GM21529 (cell line): ENCODE measurements at regions not wholly inside any gene's neighbourhood (a gene's known extent, or its start where the extent isn't known, plus 50 kb on each side); places are given as distances from the start of the nearest gene placed in this dataset.

Source experiments
- ATAC-seq: cut with Tn5 transposase; IDR thresholded peaks from one replicate; pipeline ENCODE4 v1.9.1; 2021; ENCODE audit not compliant: unreplicated experiment

DNA sequence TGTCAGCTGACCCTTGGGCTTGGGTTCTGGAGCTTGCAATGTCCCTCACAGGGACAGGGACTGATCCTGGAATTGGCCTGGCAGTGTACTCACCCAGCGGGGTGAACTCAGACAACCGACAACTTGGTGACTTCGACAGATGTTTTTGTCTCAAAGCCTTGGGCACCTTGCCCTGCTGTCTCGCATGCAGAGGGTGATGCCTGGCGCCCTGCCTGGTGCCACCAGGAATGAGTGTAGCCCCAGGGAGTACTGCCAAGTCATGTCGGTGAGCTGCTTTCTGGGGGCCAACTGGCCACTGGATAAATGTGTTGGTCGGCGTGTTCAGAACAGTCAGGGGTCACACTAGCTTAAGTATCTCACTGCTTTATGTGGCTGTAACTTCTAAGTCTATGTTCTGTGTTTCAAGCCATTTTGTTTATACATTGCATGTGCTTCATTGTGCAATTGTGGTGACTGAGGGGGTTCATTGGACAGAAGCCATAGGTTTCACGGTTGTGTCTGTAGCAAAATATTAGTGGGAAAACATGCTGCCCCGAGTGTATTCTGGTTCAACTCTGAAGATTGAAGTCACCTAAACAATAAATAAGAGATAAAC lies 96.3 kb upstream of the TNFSF11 start:
- ATAC-seq: no peak

DNA sequence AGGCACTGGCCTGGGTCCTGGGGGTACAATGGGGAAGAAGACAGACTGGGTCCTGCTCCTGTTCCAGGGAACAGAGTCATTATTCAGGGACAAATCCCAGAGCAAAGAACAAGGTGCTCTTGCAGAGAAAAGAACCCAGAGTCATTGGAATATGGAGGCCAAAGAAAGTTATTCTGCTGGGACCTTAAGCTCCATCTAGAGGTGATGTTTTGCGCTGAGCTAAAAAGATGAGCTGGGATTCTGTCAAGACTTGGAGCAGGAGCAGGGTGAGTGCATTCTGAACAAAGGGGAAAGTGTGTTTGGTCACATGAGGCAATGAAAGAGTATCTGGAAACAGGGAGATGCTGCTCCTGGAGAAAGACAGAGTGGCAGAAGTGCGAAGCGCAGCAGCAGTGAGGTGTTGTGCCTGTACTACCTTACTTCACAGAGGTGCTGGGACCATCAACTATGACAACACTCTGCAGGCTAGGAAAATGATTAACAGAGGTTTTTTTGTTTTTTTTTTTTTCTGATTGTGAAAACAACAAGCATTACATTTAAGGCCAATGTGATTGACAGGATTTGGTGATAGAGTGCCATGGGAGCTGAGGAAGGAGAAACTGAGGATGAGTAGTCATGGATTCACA lies 95.3 kb upstream of the TNFSF11 start:
- ATAC-seq: no peak

DNA sequence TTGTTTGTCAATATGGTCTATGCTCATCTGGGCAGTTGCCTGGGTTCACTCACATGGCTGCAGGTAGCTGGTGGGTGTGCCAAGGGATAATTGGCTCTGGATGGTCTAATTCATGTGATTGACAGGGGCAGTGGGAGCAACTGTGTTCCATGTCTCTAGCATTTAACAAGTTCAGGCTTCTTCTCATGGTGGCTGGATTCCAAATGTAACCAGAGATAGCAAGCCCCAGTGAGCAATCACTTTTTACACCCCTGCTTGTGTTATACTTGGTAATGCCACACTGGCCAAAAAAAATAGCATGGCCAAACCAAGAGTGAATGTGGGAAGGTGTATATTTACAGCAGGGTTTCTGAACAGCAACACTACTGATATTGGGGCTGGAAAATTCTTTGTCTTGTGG lies 89.6 kb upstream of the TNFSF11 start:
- ATAC-seq: no peak

DNA sequence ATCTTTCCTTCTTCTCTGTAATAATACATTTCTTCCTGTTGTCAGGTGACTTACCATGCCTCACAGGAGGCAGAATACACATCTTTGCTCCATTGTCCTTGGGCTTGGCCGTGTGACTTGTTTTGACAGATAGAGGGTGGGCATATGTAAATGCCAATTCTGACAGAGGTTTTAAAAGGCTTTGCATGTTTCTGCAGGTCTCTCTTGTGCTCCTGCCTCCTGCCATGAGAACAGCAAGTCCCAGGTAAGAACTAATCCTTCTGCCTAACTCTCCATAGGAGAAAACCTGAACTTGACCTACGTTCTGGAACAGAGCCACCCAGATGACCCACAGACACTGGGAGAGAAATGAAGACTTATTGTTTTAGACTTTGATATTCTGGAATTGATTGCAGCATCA lies 88.7 kb upstream of the TNFSF11 start:
- no peak for ATAC-seq

DNA sequence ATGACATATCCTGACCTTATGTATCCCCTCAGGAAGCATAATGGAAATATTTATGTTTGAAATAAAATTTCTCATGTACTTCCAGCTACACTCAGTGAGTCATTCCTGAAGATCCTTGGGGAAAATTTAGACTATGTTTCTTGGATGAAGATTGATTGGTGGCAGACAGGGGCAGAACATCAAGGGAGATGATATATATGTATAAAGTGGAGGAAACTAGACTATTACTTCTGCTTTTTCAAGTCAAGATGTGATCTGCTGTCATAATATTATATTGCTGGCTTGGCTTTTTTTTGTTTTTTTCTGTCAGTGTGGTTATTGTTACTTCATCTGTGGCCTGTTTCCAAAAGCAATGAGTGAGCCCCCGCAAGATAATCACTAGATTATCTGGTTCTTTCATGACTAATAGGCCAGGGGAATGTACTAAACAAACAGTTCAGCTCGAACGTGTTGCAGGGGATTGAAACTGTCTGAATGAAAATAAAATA lies 87.2 kb upstream of the TNFSF11 start:
- ATAC-seq: no peak

DNA sequence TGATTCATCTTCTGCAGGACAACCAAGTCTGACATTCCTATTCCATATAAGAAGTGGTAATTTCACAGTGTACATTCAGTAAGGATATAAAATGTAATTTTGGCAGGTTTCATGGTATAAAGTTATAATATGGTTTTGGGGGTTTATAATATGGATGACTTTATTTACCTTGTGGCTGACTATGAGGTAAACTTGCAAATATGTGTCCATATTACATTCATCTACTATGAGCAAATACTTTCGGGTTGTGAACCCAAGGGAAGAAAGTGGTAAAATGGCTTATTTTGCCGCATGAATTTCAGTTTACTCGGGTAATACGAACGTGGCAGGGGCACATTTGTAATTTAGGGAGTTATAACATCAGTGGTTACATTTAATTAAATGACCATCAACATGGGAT lies 86.7 kb upstream of the TNFSF11 start:
- no peak for ATAC-seq

DNA sequence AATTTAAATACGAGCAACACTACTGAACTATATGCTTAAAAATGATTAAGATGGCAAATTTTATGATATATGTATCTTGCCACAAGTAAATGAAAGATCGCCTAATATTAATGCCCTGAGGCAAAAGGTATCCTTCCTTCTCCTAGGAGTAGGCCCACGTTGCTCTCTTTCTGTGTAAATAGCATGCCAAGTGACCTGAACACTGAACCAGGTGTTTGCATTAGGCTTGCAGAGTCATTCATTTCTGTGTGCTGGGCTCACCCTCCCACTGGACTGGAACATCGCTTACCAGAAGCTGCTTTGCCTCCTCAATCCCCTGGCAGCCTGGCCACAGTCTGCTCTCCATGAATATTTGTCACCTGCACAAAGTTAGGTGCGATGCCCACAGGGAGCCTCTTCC lies 83.3 kb upstream of the TNFSF11 start:
- ATAC-seq: no peak

DNA sequence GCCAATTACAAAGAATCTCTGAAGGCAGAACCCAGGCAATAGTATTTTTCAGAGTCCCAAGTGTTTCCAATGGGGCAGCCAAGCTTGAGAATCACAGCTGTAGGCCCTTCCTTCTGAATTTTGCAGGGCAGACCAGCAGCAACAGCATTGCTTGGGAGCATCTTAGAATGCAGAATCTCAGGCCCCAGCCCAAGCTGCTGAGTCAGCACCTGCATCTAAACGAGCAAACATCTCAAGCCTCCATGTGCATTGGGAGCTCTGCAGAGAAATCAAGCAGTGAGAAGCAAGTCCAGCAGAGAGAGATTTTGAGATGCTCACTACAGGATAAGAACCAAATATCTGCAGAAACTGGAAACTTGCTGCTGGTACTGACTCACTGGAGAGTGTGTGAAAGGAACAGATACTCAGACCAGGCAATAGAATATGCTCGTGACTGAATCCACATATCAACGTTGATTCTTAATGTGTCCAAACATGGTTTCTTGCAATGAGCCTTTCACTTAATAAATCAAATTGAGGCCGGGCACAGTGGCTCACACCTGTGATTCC lies 81.5 kb upstream of the TNFSF11 start:
- ATAC-seq: no peak

DNA sequence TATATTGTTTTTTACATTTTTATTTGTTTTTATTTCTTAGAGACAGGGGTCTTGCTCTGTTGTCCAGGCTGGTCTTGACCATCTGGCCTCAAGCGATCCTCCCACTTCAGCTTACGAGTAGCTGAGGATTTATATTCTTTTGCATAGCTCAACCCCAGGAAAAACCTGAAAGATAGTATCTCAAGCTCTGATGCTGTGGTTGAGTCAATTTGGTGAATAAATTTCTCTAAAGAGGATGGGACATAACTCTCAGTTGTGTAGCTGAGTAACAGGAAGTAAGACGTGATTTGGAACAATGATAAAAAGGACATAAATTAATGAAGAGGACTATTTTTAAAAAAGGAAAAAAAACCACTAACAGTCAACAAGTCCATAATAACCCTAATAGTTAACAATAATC lies 79.8 kb upstream of the TNFSF11 start:
- ATAC-seq: no peak

DNA sequence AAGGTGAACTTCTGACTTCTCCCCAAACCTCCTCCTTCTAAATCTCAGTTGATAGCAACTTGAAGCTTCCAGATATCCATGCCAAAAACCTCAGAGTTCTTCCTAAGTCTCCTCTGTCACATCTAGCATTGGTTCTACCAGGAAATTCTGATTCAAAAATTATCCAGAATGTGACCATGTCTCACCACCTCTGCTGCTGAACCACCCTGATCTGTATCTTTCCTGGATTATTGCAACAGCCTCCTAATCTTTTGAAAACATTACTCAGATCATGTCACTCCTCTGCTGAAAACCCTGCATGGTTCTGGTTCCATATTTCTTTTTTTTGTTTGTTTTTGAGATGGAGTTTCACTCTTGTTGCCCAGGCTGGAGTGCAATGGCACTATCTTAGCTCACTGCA lies 78.7 kb upstream of the TNFSF11 start:
- no peak for ATAC-seq

DNA sequence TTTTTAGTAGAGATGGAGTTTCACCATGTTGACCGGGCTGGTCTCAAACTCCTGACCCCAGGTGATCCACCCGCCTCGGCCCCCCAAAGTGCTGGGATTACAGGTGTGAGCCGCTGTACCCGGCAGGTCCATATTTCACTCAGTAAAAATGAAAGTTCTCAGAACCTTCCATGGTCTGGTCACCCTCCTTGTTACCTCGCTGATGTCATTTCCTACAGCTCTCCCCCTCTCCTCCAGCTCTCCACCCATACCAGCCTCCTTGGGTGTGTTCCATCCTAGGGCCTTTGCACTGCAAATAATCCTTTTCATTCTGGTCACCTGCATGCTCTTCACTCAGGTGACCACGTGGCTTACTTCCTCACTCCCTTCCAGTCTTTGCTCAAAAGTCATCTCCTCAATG lies 78.2 kb upstream of the TNFSF11 start:
- ATAC-seq: no peak

DNA sequence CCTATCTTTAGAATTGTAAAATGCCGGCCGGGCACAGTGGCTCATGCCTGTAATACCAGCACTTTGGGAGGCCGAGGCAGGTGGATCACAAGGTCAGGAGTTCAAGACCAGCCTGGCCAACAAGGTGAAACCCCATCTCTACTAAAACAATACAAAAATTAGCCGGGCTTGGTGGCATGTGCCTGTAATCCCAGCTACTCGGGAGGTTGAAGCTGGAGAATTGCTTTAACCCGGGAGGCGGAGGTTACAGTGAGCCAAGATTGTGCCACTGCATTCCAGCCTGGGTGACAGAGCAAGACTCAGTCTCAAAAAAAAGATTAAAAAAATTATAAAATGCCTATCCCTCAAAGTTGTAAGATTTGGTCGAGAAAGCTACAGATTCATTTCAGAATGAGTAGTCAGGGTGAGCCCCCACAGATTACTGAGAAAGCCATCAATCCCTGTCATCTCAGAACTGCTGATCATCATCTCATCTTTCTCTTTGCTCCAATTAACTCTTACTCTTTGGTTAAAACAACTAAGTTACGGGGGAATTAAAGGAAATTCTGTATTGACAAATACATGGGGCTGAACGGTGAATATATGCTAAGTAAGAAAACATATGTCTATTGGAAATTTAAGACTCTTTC lies 76.9 kb upstream of the TNFSF11 start:
- peak; percentile 35 for ATAC-seq

DNA sequence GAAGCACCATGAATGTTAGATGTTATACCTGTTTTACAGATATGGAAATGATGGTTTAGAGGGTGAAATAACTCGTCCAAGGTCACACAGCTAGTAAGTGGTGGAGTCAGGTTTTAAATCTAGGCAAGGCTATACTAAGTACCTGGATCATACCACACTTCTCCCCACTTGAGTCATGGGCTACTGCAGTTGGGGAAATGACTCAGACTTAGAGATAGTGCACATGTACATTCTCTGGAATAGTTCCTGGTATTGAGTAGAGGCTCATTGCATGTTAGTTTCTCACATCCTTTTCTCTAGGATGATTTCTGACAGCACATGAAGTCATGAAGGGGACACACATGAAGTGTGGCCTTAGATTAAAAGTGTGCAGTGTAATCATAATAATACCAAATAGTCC lies 76.2 kb upstream of the TNFSF11 start:
- peak; percentile 91 for ATAC-seq

DNA sequence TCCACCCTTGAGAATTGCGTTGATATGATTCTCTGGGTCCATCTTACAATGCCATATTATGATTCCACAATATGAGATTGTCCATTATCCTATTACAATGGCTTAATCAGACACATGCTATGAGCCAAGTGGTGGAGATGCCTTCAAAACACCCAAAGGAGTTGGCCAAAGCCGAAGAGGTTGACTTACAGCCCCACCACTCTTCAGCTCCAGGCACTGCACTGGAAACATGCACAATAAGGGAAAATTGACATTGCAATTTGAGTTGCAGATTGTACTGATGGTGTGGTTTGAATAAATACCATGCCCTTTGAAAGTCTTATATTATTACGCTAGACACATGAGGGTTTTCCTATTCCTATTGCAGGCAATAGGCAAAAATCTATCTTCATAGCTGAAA lies 75.4 kb upstream of the TNFSF11 start:
- ATAC-seq: no peak
